IMR-90 (cell line): ENCODE measurements at regions not wholly inside any gene's neighbourhood (a gene's known extent, or its start where the extent isn't known, plus 50 kb on each side); places are given as distances from the start of the nearest gene placed in this dataset.

Experiments used
- ATAC-seq: fragments of 200-7000 bp; cut with Tn5 transposase; 2 replicates; pipeline ENCODE4 v1.9.1; 2020; ENCODE audit warnings: low read depth, mild to moderate bottlenecking, moderate library complexity
- BruUV-seq: library from RNA; stranded (reverse); fragments of 400-500 nt; replicated peaks from 2 replicates; lab custom pipeline; 2021; lab: Mats Ljungman, UMichigan
- CTCF ChIA-PET: fragments of 300-600 bp; formaldehyde crosslinking; extraction: SDS; loops from one replicate; lab custom pipeline; 2021; ENCODE audit warnings: antibody characterized with exemption; lab: Yijun Ruan, JAX
- POLR2A ChIA-PET: fragments of 300-600 bp; sonication (Branson Sonifier 250); formaldehyde crosslinking; loops from one replicate; lab custom pipeline; 2022; ENCODE audit warnings: antibody characterized with exemption; ENCODE audit not compliant: unreplicated experiment; lab: Charles Lee
- DNase-seq: peaks from one replicate; pipeline ENCODE4 v3.0.0; 2013
- H2AFZ ChIP-seq: replicated peaks from 2 replicates; pipeline ENCODE3; 2013; ENCODE audit warnings: low read length, mild to moderate bottlenecking; ENCODE audit not compliant: poor library complexity
- H2AK5ac ChIP-seq: 2 replicates; pipeline ENCODE4 v1.6.1; 2013; ENCODE audit warnings: low read depth, low read length, inconsistent platforms
- H2AK9ac ChIP-seq: replicated peaks from 2 replicates; pipeline ENCODE3; 2013; ENCODE audit warnings: mild to moderate bottlenecking, low read depth, low read length, moderate library complexity; ENCODE audit not compliant: poor library complexity
- H2BK120ac ChIP-seq: 2 replicates; pipeline ENCODE4 v1.6.1; 2013; ENCODE audit warnings: low read depth, low read length, inconsistent platforms
- H2BK15ac ChIP-seq: 3 replicates; pipeline ENCODE4 v1.6.1; 2013; ENCODE audit warnings: low read depth, low read length, inconsistent platforms
- H2BK20ac ChIP-seq: 2 replicates; pipeline ENCODE4 v1.6.1; 2013; ENCODE audit warnings: low read depth, mild to moderate bottlenecking, inconsistent platforms, low read length, moderate library complexity
- H2BK5ac ChIP-seq: 2 replicates; pipeline ENCODE4 v1.6.1; 2013; ENCODE audit warnings: mild to moderate bottlenecking, low read depth, low read length, inconsistent platforms; ENCODE audit not compliant: poor library complexity, severe bottlenecking
- H3K14ac ChIP-seq: replicated peaks from 2 replicates; pipeline ENCODE4 v1.6.1; 2013; ENCODE audit warnings: low read depth, low read length, inconsistent platforms
- H3K18ac ChIP-seq: 2 replicates; pipeline ENCODE4 v1.6.1; 2013; ENCODE audit warnings: low read depth, low read length, control low read depth
- H3K23ac ChIP-seq: 2 replicates; pipeline ENCODE4 v1.6.1; 2013; ENCODE audit warnings: low read depth, low read length, inconsistent platforms
- H3K27ac ChIP-seq: 2 replicates; pipeline ENCODE4 v1.5.1; 2013; ENCODE audit warnings: mild to moderate bottlenecking, control low read depth, low read length; ENCODE audit not compliant: insufficient read depth
- H3K27me3 ChIP-seq: 2 replicates; pipeline ENCODE4 v1.6.1; 2013; ENCODE audit warnings: low read length; ENCODE audit not compliant: control insufficient read depth, insufficient read depth
- H3K36me3 ChIP-seq: 2 replicates; pipeline ENCODE4 v1.6.1; 2013; ENCODE audit warnings: low read length, mixed read lengths; ENCODE audit not compliant: control insufficient read depth, insufficient read depth
- H3K4ac ChIP-seq: 2 replicates; pipeline ENCODE4 v1.6.1; 2013; ENCODE audit warnings: low read depth, low read length, inconsistent platforms
- H3K4me1 ChIP-seq: 2 replicates; pipeline ENCODE4 v1.6.1; 2013; ENCODE audit warnings: low read length, mixed read lengths; ENCODE audit not compliant: control insufficient read depth, insufficient read depth
- H3K4me2 ChIP-seq: 2 replicates; pipeline ENCODE4 v1.6.1; 2013; ENCODE audit warnings: low read depth, mild to moderate bottlenecking, control low read depth, low read length, moderate library complexity
- H3K4me3 ChIP-seq: 2 replicates; pipeline ENCODE4 v1.5.1; 2013; ENCODE audit warnings: low read depth, mild to moderate bottlenecking, control low read depth, low read length, moderate library complexity; ENCODE audit not compliant: insufficient read depth
- H3K56ac ChIP-seq: 2 replicates; pipeline ENCODE4 v1.6.1; 2013; ENCODE audit warnings: low read length, inconsistent platforms; ENCODE audit not compliant: insufficient read depth; ENCODE audit errors: extremely low read depth
- H3K79me1 ChIP-seq, 2 experiments: 2 replicates each; pipeline ENCODE4 v1.6.1; 2013; ENCODE audit warnings: low read length in 2 of 2, inconsistent platforms in 1 of 2, low read depth in 1 of 2
- H3K9ac ChIP-seq: 2 replicates; pipeline ENCODE4 v1.6.1; 2013; ENCODE audit warnings: low read depth, low read length, control low read depth
- H3K9me1 ChIP-seq: 2 replicates; pipeline ENCODE4 v1.6.1; 2013; ENCODE audit warnings: low read length, inconsistent platforms; ENCODE audit not compliant: insufficient read depth
- H3K9me3 ChIP-seq: 2 replicates; pipeline ENCODE4 v1.6.1; 2013; ENCODE audit warnings: low read length; ENCODE audit not compliant: control insufficient read depth, insufficient read depth
- H4K20me1 ChIP-seq: 2 replicates; pipeline ENCODE4 v1.6.1; 2013; ENCODE audit warnings: low read length, inconsistent platforms; ENCODE audit not compliant: insufficient read depth
- H4K5ac ChIP-seq: 2 replicates; pipeline ENCODE4 v1.6.1; 2013; ENCODE audit warnings: mild to moderate bottlenecking, low read depth, low read length, control low read depth
- H4K8ac ChIP-seq, 2 experiments: 2 replicates each; pipeline ENCODE4 v1.6.1; 2013; ENCODE audit warnings: low read depth in 2 of 2, low read length in 2 of 2, control low read depth in 1 of 2, inconsistent platforms in 1 of 2
- H4K91ac ChIP-seq: 2 replicates; pipeline ENCODE4 v1.6.1; 2013; ENCODE audit warnings: low read depth, low read length, inconsistent platforms; ENCODE audit not compliant: insufficient read depth
- BHLHE40 ChIP-seq: fragments of 150-350 bp; IDR thresholded peaks from 2 replicates; pipeline ENCODE4 v1.6.1; 2016; ENCODE audit warnings: mild to moderate bottlenecking, low read depth, low read length
- CEBPB ChIP-seq: IDR thresholded peaks from 2 replicates; pipeline ENCODE4 v1.6.1; 2012; ENCODE audit warnings: low read depth, low read length, improper control_type of control experiment
- CHD1 ChIP-seq: IDR thresholded peaks from 2 replicates; pipeline ENCODE4 v1.6.1; 2012; ENCODE audit warnings: low read depth, low read length, improper control_type of control experiment
- CTCF ChIP-seq: conservative IDR thresholded peaks from 2 replicates; pipeline ENCODE4 v1.5.1; 2012; ENCODE audit warnings: mild to moderate bottlenecking, low read depth, low read length, improper control_type of control experiment
- ELK1 ChIP-seq: fragments of 150-350 bp; IDR thresholded peaks from 2 replicates; pipeline ENCODE4 v1.6.1; 2016; ENCODE audit warnings: low read depth, mild to moderate bottlenecking, low read length, moderate library complexity, borderline replicate concordance
- FOS ChIP-seq: fragments of 150-350 bp; IDR thresholded peaks from 2 replicates; pipeline ENCODE4 v1.6.1; 2016; ENCODE audit warnings: low read depth, low read length
- MAFK ChIP-seq: IDR thresholded peaks from 2 replicates; pipeline ENCODE4 v1.6.1; 2012; ENCODE audit warnings: low read depth, low read length, improper control_type of control experiment
- MAZ ChIP-seq: IDR thresholded peaks from 2 replicates; pipeline ENCODE4 v1.6.1; 2012; ENCODE audit warnings: low read depth, mild to moderate bottlenecking, low read length, improper control_type of control experiment, moderate library complexity, borderline replicate concordance
- NFE2L2 ChIP-seq: fragments of 150-350 bp; IDR thresholded peaks from 2 replicates; pipeline ENCODE4 v1.6.1; 2016; ENCODE audit warnings: low read depth, mild to moderate bottlenecking, low read length
- POLR2A ChIP-seq: IDR thresholded peaks from 2 replicates; pipeline ENCODE4 v1.6.1; 2012; ENCODE audit warnings: mild to moderate bottlenecking, low read depth, low read length
- RAD21 ChIP-seq: IDR thresholded peaks from 2 replicates; pipeline ENCODE4 v1.6.1; 2012; ENCODE audit warnings: low read length, improper control_type of control experiment
- RCOR1 ChIP-seq: IDR thresholded peaks from 2 replicates; pipeline ENCODE4 v1.6.1; 2012; ENCODE audit warnings: mild to moderate bottlenecking, low read length, improper control_type of control experiment; ENCODE audit not compliant: insufficient replicate concordance
- RFX5 ChIP-seq: IDR thresholded peaks from 2 replicates; pipeline ENCODE4 v1.8.0; 2012; ENCODE audit warnings: low read depth, mild to moderate bottlenecking, low read length, moderate library complexity
- USF2 ChIP-seq: fragments of 150-350 bp; IDR thresholded peaks from 2 replicates; pipeline ENCODE4 v1.6.1; 2017; ENCODE audit warnings: mild to moderate bottlenecking, antibody characterized with exemption, low read length, low read depth
- WGBS, 2 experiments: methylation state at CpG; one replicate each; pipeline versions ENCODE4 v1.1.5 to v1.1.7; 2013; ENCODE audit warnings: missing lambda C conversion rate in 2 of 2; ENCODE audit not compliant: insufficient read length in 1 of 2; ENCODE audit errors: extremely low coverage in 2 of 2; 5-methylcytosine and 5-hydroxymethylcytosine counted together
- dilution Hi-C: fragments of 300-500 bp; cut with HindIII; formaldehyde crosslinking; loops from one replicate; pipeline ENCODE4 v1.14.3; 2018; ENCODE audit warnings: low sequenced_read_pairs; ENCODE audit not compliant: unreplicated experiment
- in situ Hi-C: fragments of 300-500 bp; cut with MboI; formaldehyde crosslinking; loops from 3 replicates; pipeline ENCODE4 v1.14.3; 2019; ENCODE audit warnings: low sequenced_read_pairs, inconsistent platforms, mixed read lengths
- intact Hi-C: fragments of 100-400 bp; cut with micrococcal nuclease; formaldehyde crosslinking; loops from 2 replicates; pipeline ENCODE4 v1.10.0; 2022

- H3K36me3 ChIP-seq, result no peaks in the 10 kb centered on the region
- ChIA-PET POLR2A (no interaction called here), CTCF (no interaction called here)
- H2BK120ac ChIP-seq, result no peak overlapping the region
- no peak for DNase-seq
- no peak overlapping the region for H2BK15ac ChIP-seq
- no peak overlapping the region for H2AK5ac ChIP-seq
- no CpG with 5 or more reads among the region's 1 CpG for WGBS, 2 experiments
- intact Hi-C loops (no loop called here), in situ Hi-C loops (no loop called here), dilution Hi-C loops (no loop called here)
- H3K4me3 ChIP-seq, result no peak overlapping the region
- H3K27me3 ChIP-seq, result no peaks in the 10 kb centered on the region
- no peak overlapping the region for H3K9ac ChIP-seq
- no peak overlapping the region for H3K4ac ChIP-seq
- H3K18ac ChIP-seq, result no peak overlapping the region
- H3K14ac ChIP-seq, result no peak overlapping the region
- H3K9me3 ChIP-seq, result peaks cover 32% of the 10 kb centered on the region
- no peaks in the 10 kb centered on the region for H3K4me1 ChIP-seq
- no peaks in the 10 kb centered on the region for H3K79me1 ChIP-seq
- H3K4me2 ChIP-seq, result no peak overlapping the region
- H2BK5ac ChIP-seq, result no peak overlapping the region
- no peak overlapping the region for H3K23ac ChIP-seq
- no peak for ATAC-seq
- no peak overlapping the region for H3K56ac ChIP-seq
- TF ChIP-seq RFX5 (no peak), CTCF (no peak), CEBPB (no peak), FOS (no peak), MAFK (no peak), POLR2A (no peak), MAZ (no peak), USF2 (no peak), RCOR1 (no peak), CHD1 (no peak), ELK1 (no peak), NFE2L2 (no peak), RAD21 (no peak), BHLHE40 (no peak)
- no peak overlapping the region for H4K91ac ChIP-seq
- BruUV-seq, result no TSS peak
- H2AFZ ChIP-seq, result no peak overlapping the region
- H2AK9ac ChIP-seq, result no peak overlapping the region
- H4K5ac ChIP-seq, result no peak overlapping the region
- no peaks in the 10 kb centered on the region for H4K20me1 ChIP-seq
- no peak overlapping the region for H3K27ac ChIP-seq
- H2BK20ac ChIP-seq, result no peak overlapping the region
- H3K9me1 ChIP-seq, result no peaks in the 10 kb centered on the region
- H4K8ac ChIP-seq, result no peak overlapping the region
Observed at GRCh38 chr10:121092720-121093095, 241.5 kb downstream of the WDR11 start.
